Motor neuron (in vitro differentiated cells): ENCODE measurements at regions not wholly inside any gene's neighbourhood (a gene's known extent, or its start where the extent isn't known, plus 50 kb on each side); places are given as distances from the start of the nearest gene placed in this dataset.
"Not testable (repeated sequence)": the region's sequence is repeated elsewhere in the genome, so short reads cannot be mapped to it uniquely, and the experiment has no call there.

Experiments used
- ATAC-seq, 8 experiments: fragments of 200-7000 bp; cut with Tn5 transposase; replicated peaks in 6 of 8; 2 replicates each; pipeline ENCODE4 v1.8.0; 2021; ENCODE audit warnings: mild to moderate bottlenecking in 8 of 8, moderate library complexity in 8 of 8
- H3K27ac ChIP-seq, 2 donors: fragments of 250-450 bp; sonication (Bioruptor Pico); 2 replicates each; pipeline ENCODE4 v1.9.0; 2021; ENCODE audit warnings: antibody characterized with exemption in 2 of 2, mild to moderate bottlenecking in 2 of 2, moderate library complexity in 1 of 2
- H3K4me1 ChIP-seq, 2 donors: fragments of 250-450 bp; sonication (Bioruptor Pico); replicated peaks in 1 of 2; 2 replicates each; pipeline ENCODE4 v1.6.1; 2021; ENCODE audit warnings: antibody characterized with exemption in 2 of 2, mild to moderate bottlenecking in 2 of 2, moderate library complexity in 1 of 2
- H3K4me3 ChIP-seq, 5 donors: fragments of 250-450 bp; sonication (Bioruptor Pico); 2 replicates each; pipeline ENCODE4 v1.9.0; 2021; ENCODE audit warnings: antibody characterized with exemption in 5 of 5, mild to moderate bottlenecking in 5 of 5, moderate library complexity in 4 of 5
- WGBS, 10 experiments: fragments of 450-650 bp; shearing (Covaris generic); methylation state at CpG; one replicate each; pipeline ENCODE4 v1.0.0; 2022; 5-methylcytosine and 5-hydroxymethylcytosine counted together
- in situ Hi-C, 9 experiments: fragments of 400-800 bp; cut with MboI; loops; one replicate each; pipeline ENCODE4 v1.15.0; 2021; ENCODE audit warnings: low sequenced_read_pairs in 9 of 9, low pct_unique_long_range_greater_than_20kb in 2 of 9; ENCODE audit not compliant: unreplicated experiment in 9 of 9

GRCh38 chr2:58376592-58376991 lies 135.5 kb upstream of the FANCL start:
- H3K4me3 ChIP-seq: no peak overlapping the region
- H3K4me1 ChIP-seq: no peaks in the 10 kb centered on the region
- in situ Hi-C loops: no loop called here
- no peak overlapping the region for H3K27ac ChIP-seq
- ATAC-seq: no peak
- WGBS, 10 experiments: 40 to 100% (median 91%) methylated on average over 1 of the region's 1 CpG; no CpG with 5 or more reads in 3 of the 10 experiments

DNA sequence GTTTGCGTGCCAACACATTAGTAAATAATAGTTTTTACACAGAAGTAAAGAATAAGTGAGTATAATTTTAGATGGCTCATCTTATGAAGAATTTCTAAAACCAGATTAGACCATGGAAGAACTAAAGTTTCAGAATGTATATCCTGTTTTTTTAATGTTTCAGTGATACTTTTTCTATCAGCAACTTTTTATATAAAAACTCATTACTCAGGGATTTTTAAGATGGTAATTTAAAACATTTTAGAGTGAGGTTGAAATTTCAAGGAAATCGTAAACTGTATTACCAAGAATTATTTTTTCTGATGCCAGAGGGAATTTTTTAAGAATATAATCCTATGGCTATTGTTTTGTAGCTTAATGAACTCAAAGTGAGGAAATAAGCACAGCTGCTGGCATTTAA lies 128.5 kb upstream of the FANCL start:
- no peak for ATAC-seq
- 30 to 93% (median 75%) methylated on average over 1 to 2 of the region's 2 CpGs for WGBS, 10 experiments

GRCh38 chr2:58364098-58364497 lies 123.0 kb upstream of the FANCL start:
- no peak for ATAC-seq
- Histone ChIP-seq H3K27ac (no peak overlapping the region), H3K4me1 (no peaks in the 10 kb centered on the region), H3K4me3 (no peak overlapping the region)
- 33 to 100% (median 89%) methylated on average over 1 to 4 of the region's 4 CpGs for WGBS, 10 experiments
- in situ Hi-C loops: no loop called here

More for the DNA sequence above, 128.5 kb upstream of the FANCL start:
- Histone ChIP-seq H3K27ac (no peak overlapping the region), H3K4me3 (no peak overlapping the region), H3K4me1 (no peaks in the 10 kb centered on the region)
- in situ Hi-C loops: no loop called here

DNA sequence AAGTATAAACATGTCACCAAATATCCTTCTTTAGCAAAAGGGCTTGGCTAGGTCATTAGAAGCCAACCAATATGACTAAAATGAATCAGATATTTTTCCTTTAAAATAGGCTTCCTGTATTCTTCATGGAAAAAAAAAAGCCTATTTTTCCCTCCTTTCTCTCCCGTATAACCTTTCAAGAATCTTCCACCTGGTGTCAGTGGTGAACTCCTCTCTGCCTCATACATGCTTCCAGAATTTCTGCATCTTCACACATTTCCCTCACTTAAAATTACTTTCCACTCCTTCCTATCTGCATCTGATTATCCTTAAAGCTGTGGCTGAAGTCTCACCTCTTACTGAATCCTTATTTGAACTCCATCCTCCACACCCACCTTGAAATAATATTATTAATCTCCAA lies 116.9 kb upstream of the FANCL start:
- ATAC-seq: no peak
- Histone ChIP-seq H3K4me3 (no peak overlapping the region), H3K27ac (no peak overlapping the region), H3K4me1 (no peaks in the 10 kb centered on the region)
- 0 to 60% (median 40%) methylated on average over 1 of the region's 1 CpG; no CpG with 5 or more reads in 1 of the 10 experiments for WGBS, 10 experiments
- in situ Hi-C loops: no loop called here

DNA sequence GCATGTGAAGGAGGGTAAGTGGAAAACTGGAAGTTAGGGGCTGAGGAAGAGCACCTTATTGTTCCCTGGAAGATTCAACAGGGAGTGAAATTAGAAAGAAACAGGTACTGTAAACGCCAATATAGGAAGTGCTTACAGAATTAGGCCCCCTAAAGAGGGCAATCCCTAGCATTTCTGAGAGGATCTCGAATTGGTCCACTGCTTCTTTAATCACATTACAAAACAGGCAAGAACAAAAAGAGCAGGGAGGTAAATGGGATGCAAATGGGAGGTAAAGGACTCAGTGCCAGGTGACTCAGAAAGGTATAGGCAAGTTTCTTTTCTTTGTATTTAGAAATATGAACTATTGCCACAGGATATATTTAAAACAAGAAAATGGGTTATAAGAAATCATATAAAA lies 116.4 kb upstream of the FANCL start:
- 0 to 80% (median 13%) methylated on average over 1 to 2 of the region's 2 CpGs; no CpG with 5 or more reads in 1 of the 10 experiments for WGBS, 10 experiments
- Histone ChIP-seq H3K4me1 (no peaks in the 10 kb centered on the region), H3K4me3 (no peak overlapping the region), H3K27ac (no peak overlapping the region)
- in situ Hi-C loops: no loop called here
- no peak for ATAC-seq

DNA sequence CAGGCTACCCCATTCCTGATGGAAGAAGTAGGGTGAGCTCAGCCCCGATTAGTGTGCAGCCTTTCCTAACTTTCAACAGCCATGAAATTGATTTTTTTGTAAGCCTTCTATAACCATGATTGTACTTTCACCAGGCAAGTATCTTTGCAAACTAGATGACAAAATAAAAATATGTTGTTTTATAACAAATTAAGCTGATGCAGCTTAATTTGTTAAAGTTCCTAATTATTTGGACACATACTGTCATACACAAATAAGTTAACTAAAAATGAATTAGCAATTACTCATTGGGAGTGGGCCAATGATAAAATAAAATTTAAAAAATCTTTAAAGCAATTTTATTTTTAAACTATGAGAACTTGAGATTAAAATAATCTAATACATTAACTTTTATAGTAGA lies 113.1 kb upstream of the FANCL start:
- Histone ChIP-seq H3K4me1 (no peaks in the 10 kb centered on the region), H3K4me3 (no peak overlapping the region), H3K27ac (no peak overlapping the region)
- in situ Hi-C loops: no loop called here
- 0 to 100% (median 58%) methylated on average over 1 of the region's 1 CpG; no CpG with 5 or more reads in 4 of the 10 experiments for WGBS, 10 experiments
- no peak for ATAC-seq

GRCh38 chr2:58350484-58350883 lies 109.4 kb upstream of the FANCL start:
- no peak overlapping the region for H3K4me3 ChIP-seq
- no peaks in the 10 kb centered on the region for H3K4me1 ChIP-seq
- WGBS, 10 experiments: 0 to 100% (median 73%) methylated on average over 1 to 2 of the region's 2 CpGs; no CpG with 5 or more reads in 1 of the 10 experiments
- in situ Hi-C loops: no loop called here
- H3K27ac ChIP-seq: no peak overlapping the region
- no peak for ATAC-seq

- Histone ChIP-seq H3K4me1 (no peaks in the 10 kb centered on the region), H3K4me3 (no peak overlapping the region), H3K27ac (no peak overlapping the region)
- 0 to 67% (median 13%) methylated on average over 1 of the region's 1 CpG; no CpG with 5 or more reads in 1 of the 10 experiments for WGBS, 10 experiments
- in situ Hi-C loops: no loop called here
- ATAC-seq: no peak
These were observed 106.7 kb upstream of the FANCL start for GRCh38 chr2:58347810-58348209.

- in situ Hi-C loops: no loop called here
- H3K4me1 ChIP-seq: no peaks in the 10 kb centered on the region
- no peak overlapping the region for H3K4me3 ChIP-seq
- no peak overlapping the region for H3K27ac ChIP-seq
- ATAC-seq: no peak
- 29 to 94% methylated on average over 1 to 2 of the region's 2 CpGs; no CpG with 5 or more reads in 8 of the 10 experiments for WGBS, 10 experiments
These were observed 99.9 kb upstream of the FANCL start for GRCh38 chr2:58341047-58341446.

DNA sequence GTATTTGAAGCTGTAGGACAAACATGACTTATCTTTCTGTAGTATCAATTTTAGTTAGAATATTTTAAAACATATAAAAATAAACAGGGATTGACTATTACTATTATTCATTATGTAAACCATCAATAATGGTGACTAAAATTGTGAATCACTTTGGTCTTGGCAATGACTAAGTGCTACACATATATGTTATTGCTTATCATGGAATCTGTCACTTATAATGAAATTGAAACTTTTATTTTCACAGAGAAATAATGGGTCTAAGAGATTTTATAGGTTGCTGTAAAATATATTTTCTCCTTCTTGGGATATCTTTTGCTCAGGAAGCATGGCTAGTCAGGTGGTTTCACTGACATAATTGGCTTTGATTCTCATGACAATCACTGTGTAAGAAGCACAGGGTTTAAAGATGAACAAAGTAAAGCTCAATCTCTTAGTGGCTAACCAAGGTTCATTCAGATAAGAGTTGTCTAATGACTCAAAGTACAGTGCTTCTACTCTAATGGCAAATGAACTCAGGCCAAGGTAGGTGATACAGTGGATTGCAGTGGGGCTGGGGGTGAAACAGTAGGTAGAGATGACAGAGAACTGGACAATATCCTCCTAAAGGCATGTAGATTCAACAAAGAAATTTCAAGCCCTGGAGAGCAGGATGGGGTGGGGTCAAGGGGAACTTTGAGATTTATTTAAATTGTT lies 98.6 kb upstream of the FANCL start:
- Histone ChIP-seq H3K4me3 (no peak overlapping the region), H3K4me1 (no peaks in the 10 kb centered on the region), H3K27ac (no peak overlapping the region)
- in situ Hi-C loops: no loop called here
- no peak for ATAC-seq

DNA sequence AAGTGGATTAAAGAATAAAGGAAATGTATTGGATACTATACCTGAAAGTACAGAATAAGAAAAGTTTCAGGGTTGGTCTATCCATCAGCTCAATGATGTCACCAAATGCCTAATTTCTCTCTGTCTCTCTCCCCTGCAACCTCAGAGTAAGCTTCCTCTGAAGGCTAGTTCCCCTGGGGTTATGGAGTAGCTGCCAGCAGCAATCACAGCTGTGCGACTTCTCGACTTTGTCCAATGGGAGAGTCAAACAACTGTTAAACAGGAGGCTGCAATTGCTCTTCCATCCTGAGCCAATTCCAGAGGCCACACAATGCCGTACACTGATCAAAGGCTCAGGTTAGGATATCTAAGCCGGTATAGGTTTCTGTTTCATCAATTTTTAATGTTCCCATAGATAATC lies 95.3 kb upstream of the FANCL start:
- H3K4me1 ChIP-seq: no peaks in the 10 kb centered on the region
- in situ Hi-C loops: no loop called here
- ATAC-seq: no peak
- 72 to 100% (median 98%) methylated on average over 1 to 4 of the region's 4 CpGs; no CpG with 5 or more reads in 2 of the 10 experiments for WGBS, 10 experiments
- no peak overlapping the region for H3K4me3 ChIP-seq
- H3K27ac ChIP-seq: no peak overlapping the region

- H3K4me3 ChIP-seq: no peak overlapping the region
- 34 to 97% (median 84%) methylated on average over 4 to 5 of the region's 5 CpGs; no CpG with 5 or more reads in 4 of the 10 experiments for WGBS, 10 experiments
These were observed 93.3 kb upstream of the FANCL start for GRCh38 chr2:58334414-58334813.

GRCh38 chr2:58325296-58325895 lies 84.3 kb upstream of the FANCL start:
- WGBS, 10 experiments: 41 to 100% (median 84%) methylated on average over 1 to 15 of the region's 18 CpGs; no CpG with 5 or more reads in 5 of the 10 experiments
- H3K4me3 ChIP-seq, ATAC-seq, H3K27ac ChIP-seq, in situ Hi-C loops, H3K4me1 ChIP-seq: not testable (repeated sequence)

More at GRCh38 chr2:58334414-58334813, 93.3 kb upstream of the FANCL start:
- no peak overlapping the region for H3K27ac ChIP-seq
- H3K4me1 ChIP-seq: no peaks in the 10 kb centered on the region
- in situ Hi-C loops: no loop called here
- ATAC-seq: no peak

DNA sequence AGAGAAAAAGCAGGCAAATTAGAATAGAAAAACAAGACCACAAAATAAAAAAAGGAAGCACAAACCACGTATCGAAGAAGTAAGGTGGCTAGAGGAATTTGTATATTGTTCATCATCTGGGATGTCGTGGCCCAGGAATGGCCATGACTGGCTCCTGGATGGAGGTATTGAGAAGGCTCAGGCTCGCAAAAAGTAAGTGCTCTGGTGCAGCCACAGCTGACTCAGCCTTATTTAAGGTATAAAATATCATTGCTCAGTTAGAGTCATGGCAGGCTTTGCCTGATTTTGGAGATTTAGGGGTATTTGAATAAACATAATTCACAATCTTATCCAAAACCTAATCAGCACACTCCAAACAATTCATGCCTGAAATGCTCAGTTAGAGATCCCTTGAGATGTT lies 78.4 kb upstream of the FANCL start:
- in situ Hi-C loops: no loop called here
- Histone ChIP-seq H3K4me3 (no peak overlapping the region), H3K27ac (no peak overlapping the region), H3K4me1 (no peaks in the 10 kb centered on the region)
- ATAC-seq: no peak
- WGBS, 10 experiments: 13 to 100% (median 77%) methylated on average over 1 to 4 of the region's 4 CpGs
